IgD-negative memory B cell (primary cell): ENCODE measurements at regions not wholly inside any gene's neighbourhood (a gene's known extent, or its start where the extent isn't known, plus 50 kb on each side); places are given as distances from the start of the nearest gene placed in this dataset.
A peak's percentile ranks its signal among the peaks of the same experiment; 100 is the strongest.
"Not testable (repeated sequence)": the region's sequence is repeated elsewhere in the genome, so short reads cannot be mapped to it uniquely, and the experiment has no call there.

Experiments
- H3K27ac Mint-ChIP-seq, 3 donors: one replicate each; pipeline ENCODE4 v1.8.0; 2020 to 2022; ENCODE audit warnings: mild to moderate bottlenecking in 3 of 3, mixed read lengths in 3 of 3, moderate library complexity in 1 of 3
- H3K27me3 Mint-ChIP-seq: one replicate; pipeline ENCODE4 v1.8.0; 2021; ENCODE audit warnings: mixed read lengths
- H3K36me3 Mint-ChIP-seq: one replicate; pipeline ENCODE4 v1.8.0; 2020; ENCODE audit warnings: mild to moderate bottlenecking, mixed read lengths
- H3K4me1 Mint-ChIP-seq, 3 donors: one replicate each; pipeline ENCODE4 v1.8.0; 2020 to 2022; ENCODE audit warnings: mixed read lengths in 3 of 3, mild to moderate bottlenecking in 1 of 3
- H3K4me3 Mint-ChIP-seq, 4 donors: one replicate each; pipeline ENCODE4 v1.8.0; 2020 to 2022; ENCODE audit warnings: mild to moderate bottlenecking in 4 of 4, mixed read lengths in 4 of 4, moderate library complexity in 3 of 4
- H3K9me3 Mint-ChIP-seq, 3 donors: one replicate each; pipeline ENCODE4 v1.8.0; 2020 to 2021; ENCODE audit warnings: mixed read lengths in 3 of 3, mild to moderate bottlenecking in 1 of 3

DNA sequence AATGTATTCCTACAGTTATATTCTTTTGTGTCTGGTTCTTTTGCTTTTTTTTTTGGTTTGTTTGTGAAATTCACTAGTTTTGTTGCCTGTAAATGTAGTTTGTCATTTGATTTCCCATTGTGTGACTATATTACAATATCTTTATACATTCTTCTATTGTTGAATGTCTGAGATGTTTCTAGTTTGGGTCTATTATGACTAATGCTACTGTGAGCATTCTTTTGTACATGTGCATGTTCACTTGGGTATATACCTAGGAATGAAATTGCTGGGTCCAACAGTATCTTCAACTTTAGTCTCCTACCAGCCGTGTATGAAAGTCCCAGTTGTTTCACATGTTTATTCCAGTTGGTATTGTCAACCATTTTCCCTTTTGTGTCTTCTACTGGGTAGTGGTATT lies 112.7 kb upstream of the RBMS1 start:
- no peak overlapping the region for H3K27ac Mint-ChIP-seq

DNA sequence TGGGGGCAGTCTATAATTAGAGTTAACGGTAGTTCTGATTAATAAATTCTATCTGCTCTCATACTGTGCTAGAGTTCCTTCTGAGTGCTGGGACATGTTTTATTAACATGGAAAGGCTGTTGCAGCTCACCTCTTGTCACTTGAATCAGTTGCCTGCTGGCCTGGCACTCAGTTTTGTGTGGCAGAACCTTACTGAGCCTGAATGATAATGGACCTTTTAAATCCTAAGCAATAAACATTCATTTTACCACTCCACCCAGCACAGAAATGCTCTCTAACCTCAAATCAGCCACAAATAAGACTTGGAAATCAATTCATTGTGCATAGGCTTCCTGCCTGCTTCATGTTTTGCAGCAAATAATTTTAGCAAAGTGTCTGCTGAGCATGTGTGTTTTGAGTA lies 115.0 kb upstream of the RBMS1 start:
- H3K9me3 Mint-ChIP-seq, result no peaks in the 10 kb centered on the region
- H3K27me3 Mint-ChIP-seq, result peaks cover 2% of the 10 kb centered on the region
- H3K4me3 Mint-ChIP-seq, result no peak overlapping the region
- H3K27ac Mint-ChIP-seq, result no peak overlapping the region
- no peaks in the 10 kb centered on the region for H3K4me1 Mint-ChIP-seq
- H3K36me3 Mint-ChIP-seq, result no peaks in the 10 kb centered on the region

More for the DNA sequence above, 112.7 kb upstream of the RBMS1 start:
- no peaks in the 10 kb centered on the region for H3K27me3 Mint-ChIP-seq
- no peaks in the 10 kb centered on the region for H3K4me1 Mint-ChIP-seq
- H3K4me3 Mint-ChIP-seq, result no peak overlapping the region
- H3K9me3 Mint-ChIP-seq, result no peaks in the 10 kb centered on the region
- no peaks in the 10 kb centered on the region for H3K36me3 Mint-ChIP-seq

DNA sequence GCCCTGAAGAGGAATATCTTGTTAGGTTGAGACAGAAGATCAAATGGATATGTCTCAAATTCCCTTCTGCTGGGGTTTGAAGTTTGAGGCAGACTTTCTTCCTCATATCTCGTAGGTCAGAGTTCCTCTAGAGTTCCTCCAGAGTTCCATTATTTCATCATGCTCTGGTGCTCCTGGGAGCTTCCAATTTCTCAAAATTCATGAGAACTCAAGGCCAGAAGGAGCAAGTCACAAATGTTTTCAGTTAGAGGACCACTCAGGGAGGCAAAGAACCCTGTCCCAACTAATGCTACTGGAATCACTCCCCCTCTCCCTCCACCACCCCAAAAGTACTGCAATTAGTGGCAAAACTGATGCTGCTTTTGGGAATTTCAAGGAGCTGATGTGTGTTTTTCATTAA lies 115.7 kb upstream of the RBMS1 start:
- H3K4me1 Mint-ChIP-seq, result no peaks in the 10 kb centered on the region
- no peaks in the 10 kb centered on the region for H3K36me3 Mint-ChIP-seq
- H3K27ac Mint-ChIP-seq, result no peak overlapping the region
- H3K4me3 Mint-ChIP-seq, result no peak overlapping the region
- H3K27me3 Mint-ChIP-seq, result peaks cover 2% of the 10 kb centered on the region
- peaks cover 0 to 1% (median 0%) of the 10 kb centered on the region in 3 donors for H3K9me3 Mint-ChIP-seq

DNA sequence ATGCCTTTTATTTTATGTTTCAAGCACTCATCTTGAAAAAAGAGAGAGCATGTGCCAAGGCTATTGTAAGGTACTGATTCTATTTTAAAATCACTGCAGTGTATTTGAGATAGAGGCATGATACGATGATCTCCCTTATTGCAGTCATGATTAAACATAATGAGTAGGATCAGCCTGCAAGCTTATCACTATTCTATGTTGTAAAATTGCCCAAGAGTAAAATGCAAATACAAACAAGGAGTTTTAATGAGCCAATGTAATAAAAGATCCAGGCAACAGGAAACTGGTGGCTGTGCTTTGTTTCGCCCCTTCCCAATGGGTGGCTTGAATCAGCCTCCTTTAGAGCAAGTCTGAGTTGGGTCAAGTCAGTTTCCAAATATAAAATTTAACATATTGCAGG lies 116.4 kb upstream of the RBMS1 start:
- Mint-ChIP-seq H3K27ac (no peak overlapping the region), H3K27me3 (peaks cover 2% of the 10 kb centered on the region)

DNA sequence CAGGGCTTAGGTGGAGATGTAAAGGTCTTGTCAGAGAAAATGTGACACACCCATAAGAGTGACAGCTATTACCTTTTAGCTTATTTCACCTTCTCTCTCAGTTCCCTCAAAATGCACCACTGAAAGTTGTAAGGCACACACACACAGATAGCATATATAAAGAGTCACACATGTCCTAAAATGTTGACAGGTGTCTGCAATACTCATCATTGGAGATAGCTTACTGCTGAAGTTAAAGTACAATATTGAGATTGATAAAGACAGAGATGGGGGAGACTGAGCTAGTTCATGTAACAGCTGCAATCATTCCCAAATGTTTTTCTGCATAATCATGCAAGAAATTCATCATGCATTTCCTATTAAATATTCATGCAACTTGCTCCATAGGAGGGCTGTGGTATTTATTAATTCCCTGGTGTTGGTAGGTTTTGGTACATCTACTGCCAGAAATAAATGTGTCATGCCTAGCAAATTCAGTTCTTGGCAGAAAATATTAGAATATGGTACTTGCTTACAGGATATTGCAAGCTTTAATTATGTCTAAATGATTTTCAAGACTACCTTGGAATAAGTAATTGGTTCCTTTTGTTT lies 118.8 kb upstream of the RBMS1 start:
- Mint-ChIP-seq H3K9me3 (peaks cover 0 to 6% (median 5%) of the 10 kb centered on the region in 3 donors), H3K27ac (no peak overlapping the region), H3K36me3 (peaks cover 4% of the 10 kb centered on the region), H3K4me3 (no peak overlapping the region), H3K4me1 (no peaks in the 10 kb centered on the region), H3K27me3 (peaks cover 6% of the 10 kb centered on the region)

More for the DNA sequence above, 116.4 kb upstream of the RBMS1 start:
- Mint-ChIP-seq H3K4me1 (no peaks in the 10 kb centered on the region), H3K9me3 (peaks cover 0 to 2% (median 0%) of the 10 kb centered on the region in 3 donors), H3K4me3 (no peak overlapping the region), H3K36me3 (no peaks in the 10 kb centered on the region)

DNA sequence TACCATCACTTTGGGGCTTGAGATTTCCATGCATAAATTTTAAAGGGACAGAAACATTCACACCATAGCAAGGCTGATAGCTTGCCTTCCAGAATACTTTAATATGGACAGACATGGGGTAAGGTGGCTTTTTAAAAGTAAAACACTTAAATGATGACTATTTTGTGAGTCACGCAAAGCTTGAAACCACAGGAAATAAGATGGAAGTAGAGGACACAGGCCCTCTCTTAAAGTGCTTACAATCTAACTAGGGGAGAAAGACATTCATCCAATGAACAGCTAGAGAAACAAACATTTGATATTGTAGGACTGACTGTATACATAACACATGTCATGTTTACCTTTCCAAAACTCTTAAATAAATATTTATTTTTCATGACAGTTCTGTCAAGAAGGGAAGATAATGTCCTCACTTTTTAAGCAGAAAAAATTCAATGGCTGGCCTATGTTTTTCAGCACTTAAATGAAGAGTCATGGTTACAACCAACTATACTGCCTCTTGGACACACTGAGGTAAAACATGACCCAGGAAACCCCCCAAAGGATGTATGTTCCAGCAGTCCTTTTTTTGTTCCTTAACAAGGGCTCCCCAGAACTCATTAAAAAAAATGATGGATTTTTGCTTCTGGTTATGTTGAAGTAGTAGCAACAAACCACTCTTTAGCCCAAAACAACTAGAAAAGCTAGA lies 120.0 kb upstream of the RBMS1 start:
- H3K4me1 Mint-ChIP-seq, result no peaks in the 10 kb centered on the region
- peaks cover 4% of the 10 kb centered on the region for H3K36me3 Mint-ChIP-seq
- H3K27me3 Mint-ChIP-seq, result peaks cover 6% of the 10 kb centered on the region
- H3K27ac Mint-ChIP-seq, result no peak overlapping the region
- peaks cover 0 to 6% (median 5%) of the 10 kb centered on the region in 3 donors for H3K9me3 Mint-ChIP-seq
- no peak overlapping the region for H3K4me3 Mint-ChIP-seq

DNA sequence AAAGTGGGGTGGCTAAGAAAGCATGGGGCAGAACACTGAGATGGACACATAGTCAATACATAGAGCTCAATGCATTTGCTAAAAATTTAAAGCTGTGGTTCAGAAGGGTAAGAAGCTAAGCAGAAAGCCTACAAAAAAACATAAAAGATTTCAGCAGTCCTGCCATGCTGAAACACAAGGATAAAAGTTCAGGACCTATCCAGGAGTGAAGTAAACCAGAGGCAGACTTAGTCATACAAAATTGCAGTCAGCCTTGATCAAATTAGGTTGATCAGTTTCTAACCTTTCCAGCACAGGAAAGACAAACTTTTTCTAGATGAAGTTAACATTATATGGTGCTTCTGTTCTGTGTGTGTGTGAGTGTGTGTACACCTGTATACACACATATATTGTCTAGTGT lies 120.8 kb upstream of the RBMS1 start:
- Mint-ChIP-seq H3K27ac (no peak overlapping the region), H3K27me3 (peaks cover 6% of the 10 kb centered on the region), H3K4me3 (no peak overlapping the region), H3K9me3 (peaks cover 0 to 6% (median 5%) of the 10 kb centered on the region in 3 donors), H3K4me1 (no peaks in the 10 kb centered on the region), H3K36me3 (peaks cover 4% of the 10 kb centered on the region)

DNA sequence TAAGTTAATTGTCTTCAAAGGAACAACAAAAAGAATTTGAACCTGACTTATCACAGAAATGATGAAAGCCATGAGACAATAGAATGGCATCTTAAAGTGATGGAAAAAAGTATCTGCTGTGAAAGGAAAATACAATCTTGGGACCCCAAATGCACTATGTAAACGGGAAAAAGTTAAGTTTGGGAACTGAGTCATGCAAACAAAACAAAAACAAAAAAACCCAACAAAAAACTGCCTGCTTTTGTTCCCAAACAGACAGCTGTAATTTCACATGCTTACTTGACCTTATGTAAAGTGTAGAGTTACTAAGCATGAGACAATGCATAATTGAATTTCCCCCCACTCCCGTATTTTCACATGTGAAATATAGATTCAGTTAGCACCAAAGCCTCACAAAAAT lies 122.1 kb upstream of the RBMS1 start:
- peaks cover 0 to 6% (median 5%) of the 10 kb centered on the region in 3 donors for H3K9me3 Mint-ChIP-seq
- no peak overlapping the region for H3K27ac Mint-ChIP-seq
- H3K27me3 Mint-ChIP-seq, result peaks cover 6% of the 10 kb centered on the region
- no peaks in the 10 kb centered on the region for H3K4me1 Mint-ChIP-seq
- no peak overlapping the region for H3K4me3 Mint-ChIP-seq
- peaks cover 4% of the 10 kb centered on the region for H3K36me3 Mint-ChIP-seq

DNA sequence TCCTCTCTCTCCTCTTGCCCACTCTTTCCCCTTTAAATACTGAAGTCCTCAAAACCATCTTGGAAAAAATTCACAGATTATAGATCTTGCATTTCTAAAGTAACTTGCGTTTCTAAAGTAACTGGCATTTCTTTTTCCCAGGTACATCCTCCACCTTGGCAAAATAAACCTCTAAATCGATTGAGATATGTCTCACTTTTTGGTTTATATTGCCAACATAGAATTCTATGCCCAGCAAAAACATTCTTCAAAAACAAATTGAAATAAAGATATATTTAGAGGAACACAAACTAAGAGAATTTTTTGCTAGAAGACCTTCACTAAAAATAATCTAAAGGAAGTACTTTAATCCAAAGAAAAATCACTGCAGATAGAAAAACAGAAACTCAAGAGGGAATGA lies 122.5 kb upstream of the RBMS1 start:
- H3K4me3 Mint-ChIP-seq, result no peak overlapping the region
- H3K27me3 Mint-ChIP-seq, result peaks cover 6% of the 10 kb centered on the region
- H3K27ac Mint-ChIP-seq, result peak overlapping the region in 1 of 3 donors; percentile 20
- peaks cover 0 to 6% (median 5%) of the 10 kb centered on the region in 3 donors for H3K9me3 Mint-ChIP-seq
- peaks cover 4% of the 10 kb centered on the region for H3K36me3 Mint-ChIP-seq
- no peaks in the 10 kb centered on the region for H3K4me1 Mint-ChIP-seq

DNA sequence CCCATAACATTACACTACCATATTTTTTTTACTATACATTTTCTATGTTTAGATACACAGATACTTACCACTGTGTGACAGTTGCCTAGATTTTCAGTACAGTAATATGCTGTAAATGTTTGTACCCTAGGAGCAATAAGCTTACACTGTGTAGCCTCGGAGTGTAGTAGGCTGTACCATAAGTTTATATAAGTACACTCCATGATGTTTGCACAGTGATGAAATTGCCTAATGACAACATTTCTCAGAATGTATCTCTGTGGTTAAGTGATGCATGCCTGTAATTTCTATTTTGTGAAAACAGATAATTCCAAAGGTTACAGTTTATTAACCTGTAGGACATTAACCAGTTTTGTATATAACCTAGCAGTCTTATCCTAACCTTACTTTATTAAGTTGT lies 128.1 kb upstream of the RBMS1 start:
- H3K4me1 Mint-ChIP-seq, result no peaks in the 10 kb centered on the region
- H3K27ac Mint-ChIP-seq, result no peak overlapping the region
- H3K27me3 Mint-ChIP-seq, result no peaks in the 10 kb centered on the region
- peaks cover 0 to 3% (median 0%) of the 10 kb centered on the region in 3 donors for H3K9me3 Mint-ChIP-seq
- H3K4me3 Mint-ChIP-seq, result no peak overlapping the region
- peaks cover 2% of the 10 kb centered on the region for H3K36me3 Mint-ChIP-seq

DNA sequence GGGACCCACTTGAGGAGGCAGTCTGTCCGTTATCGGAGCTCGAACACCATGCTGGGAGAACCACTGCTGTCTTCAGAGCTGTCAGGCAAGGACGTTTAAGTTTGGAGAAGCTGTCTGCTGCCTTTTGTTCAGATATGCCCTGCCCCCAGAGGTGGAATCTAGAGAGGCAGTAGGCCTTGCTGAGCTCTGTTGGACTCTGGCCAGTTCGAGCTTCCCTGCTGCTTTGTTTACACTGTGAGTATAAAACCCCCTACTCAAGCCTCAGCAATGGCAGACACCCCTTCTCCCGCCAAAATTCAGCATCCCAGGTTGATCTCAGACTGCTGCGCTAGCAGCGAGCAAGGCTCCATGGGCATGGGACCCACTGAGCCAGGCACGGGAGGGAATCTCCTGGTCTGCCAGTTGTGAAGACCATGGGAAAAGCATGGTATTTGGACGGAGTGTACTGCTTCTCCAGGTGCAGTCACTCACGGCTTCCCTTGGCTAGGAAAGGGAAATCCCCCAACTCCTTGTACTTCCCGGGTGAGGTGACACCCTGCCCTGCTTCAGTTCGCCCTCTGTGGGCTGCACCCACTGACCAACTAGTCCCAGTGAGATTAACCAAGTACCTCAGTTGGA lies 134.5 kb upstream of the RBMS1 start:
- H3K4me3 Mint-ChIP-seq, result peak overlapping the region in 1 of 4 donors; percentile 48
- not testable (repeated sequence) for H3K4me1 Mint-ChIP-seq, H3K9me3 Mint-ChIP-seq, H3K27ac Mint-ChIP-seq, H3K36me3 Mint-ChIP-seq, H3K27me3 Mint-ChIP-seq

DNA sequence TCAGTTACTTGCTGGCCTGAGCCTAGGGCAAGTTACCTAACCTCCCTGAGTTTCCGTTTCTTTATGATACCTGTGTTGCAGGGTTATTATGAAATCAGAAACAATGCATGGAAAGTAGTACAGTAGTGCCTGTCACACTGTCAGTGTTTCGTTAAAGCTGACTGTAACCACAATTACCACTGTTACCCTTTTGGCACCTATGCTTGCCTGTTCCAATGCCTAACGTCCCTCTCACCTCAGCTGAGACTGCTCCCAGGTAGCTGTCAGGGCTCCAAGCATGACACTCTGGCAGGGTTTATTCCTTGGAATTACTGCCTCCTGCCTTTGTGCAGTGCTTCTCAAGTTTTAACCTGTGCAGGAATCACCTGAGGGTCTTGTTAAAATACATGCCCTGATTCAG lies 135.2 kb upstream of the RBMS1 start:
- peaks cover 0 to 3% (median 0%) of the 10 kb centered on the region in 3 donors for H3K9me3 Mint-ChIP-seq
- H3K27me3 Mint-ChIP-seq, result peaks cover 3% of the 10 kb centered on the region
- no peak overlapping the region for H3K27ac Mint-ChIP-seq
- H3K4me1 Mint-ChIP-seq, result peaks cover 0 to 2% (median 0%) of the 10 kb centered on the region in 3 donors
- H3K36me3 Mint-ChIP-seq, result no peaks in the 10 kb centered on the region
- H3K4me3 Mint-ChIP-seq, result no peak overlapping the region

DNA sequence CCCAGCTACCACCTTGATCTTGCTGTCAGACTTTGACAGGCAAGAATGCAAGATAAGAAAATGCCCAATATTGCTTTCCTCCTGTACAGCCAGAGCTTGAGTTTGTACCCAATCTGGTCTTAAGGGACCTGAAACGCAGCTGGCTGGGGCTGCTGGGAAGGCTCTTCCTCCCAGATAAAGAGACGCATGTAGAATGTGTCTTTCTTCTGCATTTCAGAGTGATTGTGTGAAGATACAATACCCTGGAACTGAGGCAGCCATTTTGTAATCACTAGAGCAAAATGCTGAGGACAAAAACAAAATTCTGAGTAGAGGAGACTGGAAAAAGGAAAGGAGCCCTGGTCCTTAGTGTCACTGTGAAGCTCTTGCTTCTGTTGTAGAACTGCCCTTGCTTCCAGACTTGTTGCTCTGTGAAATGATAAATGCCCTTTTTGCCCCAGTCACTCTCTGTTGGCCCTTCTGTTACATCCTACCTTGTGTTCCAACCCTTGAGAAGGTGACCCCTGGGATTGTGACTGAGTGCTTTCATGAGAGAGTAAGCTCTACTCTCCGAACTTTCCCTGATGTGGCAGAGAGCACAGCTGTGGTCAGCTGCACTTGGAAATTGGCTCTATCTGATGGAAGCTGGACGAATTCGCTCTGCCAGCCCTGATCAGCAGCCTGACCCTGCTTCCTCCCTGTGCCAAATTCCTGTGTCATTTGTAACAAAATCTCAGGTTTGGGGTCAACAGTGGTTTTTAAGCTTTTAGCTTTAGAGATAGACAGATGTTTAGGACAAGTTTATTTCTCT lies 137.4 kb upstream of the RBMS1 start:
- Mint-ChIP-seq H3K4me3 (no peak overlapping the region), H3K9me3 (no peaks in the 10 kb centered on the region), H3K27me3 (peaks cover 3% of the 10 kb centered on the region), H3K27ac (no peak overlapping the region), H3K36me3 (no peaks in the 10 kb centered on the region), H3K4me1 (peaks cover 0 to 2% (median 0%) of the 10 kb centered on the region in 3 donors)

DNA sequence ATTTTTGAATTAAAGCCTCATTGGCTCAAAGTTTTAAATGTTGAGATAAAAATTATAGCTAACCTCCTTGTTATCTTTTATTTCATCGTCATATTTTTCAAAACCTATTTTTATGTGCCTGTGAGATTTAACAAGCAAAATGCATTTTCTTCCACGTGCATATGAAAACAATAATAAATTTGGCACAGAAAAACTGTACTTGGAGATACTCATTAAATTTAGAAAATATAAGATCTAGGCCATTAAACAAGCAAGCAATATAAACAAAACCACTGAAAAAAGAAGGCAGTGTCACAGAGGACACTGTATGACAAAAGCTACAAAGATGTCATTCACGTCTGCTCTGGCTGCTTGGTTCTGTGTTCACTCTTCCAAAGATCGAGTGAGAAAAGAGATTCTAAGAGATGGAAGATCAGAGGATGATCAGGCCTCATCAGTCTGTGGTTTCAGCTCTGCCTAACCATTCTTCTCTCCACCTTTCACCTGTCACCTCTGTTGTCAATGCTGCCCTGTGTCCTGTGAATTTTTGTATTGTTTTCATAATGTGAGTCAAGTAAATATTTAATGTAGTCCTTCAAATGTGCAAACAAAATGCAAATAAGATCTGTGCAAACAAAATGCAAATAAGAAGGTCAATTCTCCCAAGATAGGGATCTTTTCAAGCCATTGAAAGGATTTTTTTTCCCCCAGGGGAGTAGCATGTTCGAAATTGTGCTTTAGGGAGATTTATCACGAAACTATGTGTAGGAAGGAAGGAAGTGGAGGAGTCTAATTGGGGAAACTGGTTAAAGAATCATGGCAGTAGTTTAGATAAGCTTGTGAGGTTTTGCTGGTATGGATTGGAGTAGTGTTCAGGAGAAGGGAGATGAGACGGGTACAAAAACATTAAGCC lies 138.7 kb upstream of the RBMS1 start:
- Mint-ChIP-seq H3K9me3 (peaks cover 0 to 7% (median 3%) of the 10 kb centered on the region in 3 donors), H3K4me1 (peaks cover 0 to 2% (median 0%) of the 10 kb centered on the region in 3 donors), H3K27me3 (peaks cover 2% of the 10 kb centered on the region), H3K27ac (no peak overlapping the region), H3K4me3 (no peak overlapping the region), H3K36me3 (no peaks in the 10 kb centered on the region)
